GM12873 (cell line): ENCODE measurements at regions not wholly inside any gene's neighbourhood (a gene's known extent, or its start where the extent isn't known, plus 50 kb on each side); places are given as distances from the start of the nearest gene placed in this dataset.

Source experiments
- TF ChIP-seq, protein P1 (sequence below): IDR thresholded peaks from 2 replicates; pipeline ENCODE4 v1.5.1; 2012; ENCODE audit warnings: low read depth, mild to moderate bottlenecking, moderate library complexity, low read length, control low read depth; ENCODE audit not compliant: insufficient read depth; ENCODE audit errors: missing control alignments

DNA sequence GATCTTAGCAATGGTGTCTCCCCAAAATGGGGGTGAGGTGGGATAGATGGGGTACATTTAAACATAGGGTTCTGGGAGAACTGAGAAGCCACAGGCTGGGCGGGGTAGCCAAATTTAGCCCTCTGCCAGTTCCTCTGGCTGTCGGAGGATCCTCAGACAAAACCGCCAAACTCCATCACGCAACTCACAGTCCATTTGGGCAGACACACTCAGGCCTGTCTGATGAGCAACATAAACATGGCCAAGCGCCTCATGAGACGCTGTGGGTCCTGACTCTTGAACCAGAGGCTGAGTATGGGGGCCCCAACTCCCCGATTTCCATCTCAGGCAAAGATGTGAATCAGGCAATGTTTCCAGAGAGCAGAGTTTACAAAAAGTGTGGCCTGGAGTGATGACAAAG is 162.3 kb downstream of the FGF18 start:
- TF ChIP-seq, protein P1, sequence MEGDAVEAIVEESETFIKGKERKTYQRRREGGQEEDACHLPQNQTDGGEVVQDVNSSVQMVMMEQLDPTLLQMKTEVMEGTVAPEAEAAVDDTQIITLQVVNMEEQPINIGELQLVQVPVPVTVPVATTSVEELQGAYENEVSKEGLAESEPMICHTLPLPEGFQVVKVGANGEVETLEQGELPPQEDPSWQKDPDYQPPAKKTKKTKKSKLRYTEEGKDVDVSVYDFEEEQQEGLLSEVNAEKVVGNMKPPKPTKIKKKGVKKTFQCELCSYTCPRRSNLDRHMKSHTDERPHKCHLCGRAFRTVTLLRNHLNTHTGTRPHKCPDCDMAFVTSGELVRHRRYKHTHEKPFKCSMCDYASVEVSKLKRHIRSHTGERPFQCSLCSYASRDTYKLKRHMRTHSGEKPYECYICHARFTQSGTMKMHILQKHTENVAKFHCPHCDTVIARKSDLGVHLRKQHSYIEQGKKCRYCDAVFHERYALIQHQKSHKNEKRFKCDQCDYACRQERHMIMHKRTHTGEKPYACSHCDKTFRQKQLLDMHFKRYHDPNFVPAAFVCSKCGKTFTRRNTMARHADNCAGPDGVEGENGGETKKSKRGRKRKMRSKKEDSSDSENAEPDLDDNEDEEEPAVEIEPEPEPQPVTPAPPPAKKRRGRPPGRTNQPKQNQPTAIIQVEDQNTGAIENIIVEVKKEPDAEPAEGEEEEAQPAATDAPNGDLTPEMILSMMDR = no peak

DNA sequence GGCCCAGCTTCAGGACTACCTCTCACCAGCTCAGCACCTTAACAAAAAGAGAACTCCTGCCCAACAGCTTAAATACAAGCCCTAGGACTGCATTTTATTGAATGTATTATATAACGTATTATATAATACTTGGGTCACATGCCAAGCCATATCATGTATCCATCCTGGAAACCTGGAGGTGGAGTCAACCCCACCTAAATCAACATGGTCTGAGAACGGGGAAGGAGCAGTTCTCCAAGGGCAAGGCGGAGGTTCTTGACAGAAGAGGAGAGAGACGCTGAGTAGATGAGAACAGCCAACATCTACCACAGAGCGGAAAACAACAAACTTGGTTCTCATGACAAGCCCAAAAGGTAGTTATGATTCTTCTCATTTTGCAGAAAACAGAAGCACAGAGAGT is 163.4 kb downstream of the FGF18 start:
- TF ChIP-seq, protein P1 = no peak

DNA sequence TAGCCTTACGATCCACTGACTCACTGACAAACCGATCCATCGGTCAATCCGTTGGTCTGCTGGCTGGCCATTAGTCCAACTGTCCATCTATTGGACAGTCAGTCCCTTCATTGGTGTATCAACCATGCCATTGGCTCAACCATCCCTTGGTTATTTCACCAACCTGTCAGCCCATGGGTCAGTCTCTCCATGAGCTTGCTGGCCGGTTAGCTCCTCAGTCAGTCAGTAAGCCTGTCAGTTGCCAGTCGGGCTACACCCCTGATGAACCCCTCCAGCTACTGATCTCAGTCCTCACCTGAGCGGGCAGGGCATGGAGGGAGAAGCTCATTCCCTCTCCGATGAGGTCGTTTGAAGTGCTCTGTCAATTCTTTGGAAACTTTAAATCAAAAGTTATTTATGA is 166.5 kb downstream of the FGF18 start:
- TF ChIP-seq, protein P1 = no peak

DNA sequence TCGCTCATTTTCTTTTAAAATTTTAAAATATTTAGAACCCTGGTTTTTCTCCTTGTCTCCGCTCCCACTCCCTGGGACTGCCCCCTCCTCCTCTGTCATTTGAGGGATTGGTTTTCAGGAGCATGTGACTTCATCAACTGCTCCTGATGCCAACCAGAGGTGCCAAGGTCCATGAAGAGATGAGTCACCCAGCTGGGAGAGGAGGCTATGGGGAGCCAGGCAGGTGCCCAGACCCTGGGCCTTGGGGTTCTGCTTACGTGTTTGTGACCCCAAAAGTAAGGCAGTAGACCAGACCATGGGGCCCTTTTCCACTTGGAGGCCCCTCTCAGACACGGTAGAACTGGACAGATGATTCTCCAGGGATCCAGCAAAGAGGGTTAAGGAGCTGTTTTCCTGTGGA is 167.0 kb downstream of the FGF18 start:
- TF ChIP-seq, protein P1 = no peak

DNA sequence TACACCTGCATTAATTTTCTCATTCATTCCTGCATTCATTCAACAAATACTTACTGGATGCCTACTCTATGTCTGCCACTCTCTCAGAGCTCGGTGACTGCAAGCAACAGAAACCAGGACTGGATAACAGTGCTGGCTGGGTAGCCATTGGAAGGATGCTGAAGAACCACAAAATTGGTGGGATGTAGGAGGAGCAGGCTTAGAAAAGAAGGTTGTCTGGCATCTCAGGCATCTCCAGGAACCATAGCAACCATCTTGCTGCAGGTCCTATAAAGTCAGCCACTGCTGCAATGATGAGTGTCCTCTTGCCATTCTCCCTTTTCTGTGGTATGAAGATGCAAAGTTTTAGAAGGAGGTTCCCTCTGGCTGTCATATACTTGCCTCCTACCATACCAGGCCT is 168.6 kb downstream of the FGF18 start:
- TF ChIP-seq, protein P1 = no peak

DNA sequence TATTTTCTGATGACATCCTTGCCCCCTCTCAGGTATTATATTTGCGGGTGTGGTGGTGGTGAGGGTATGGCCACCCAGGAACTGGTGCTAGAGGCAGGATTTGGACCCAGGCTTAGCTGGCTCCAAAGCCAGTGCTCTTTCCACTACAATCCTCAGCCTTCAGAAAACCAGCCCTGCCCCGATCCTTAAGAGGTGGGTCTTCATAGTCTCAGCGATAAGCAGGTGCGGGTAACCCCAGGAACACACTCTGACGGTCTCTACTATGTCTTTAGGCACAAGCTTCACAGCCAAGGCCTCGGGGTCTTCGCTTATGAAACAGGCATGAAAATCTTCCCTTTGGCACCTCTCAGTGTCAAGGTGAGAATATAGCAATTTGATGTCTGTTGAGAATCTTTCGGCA is 169.3 kb downstream of the FGF18 start:
- TF ChIP-seq, protein P1 = no peak

DNA sequence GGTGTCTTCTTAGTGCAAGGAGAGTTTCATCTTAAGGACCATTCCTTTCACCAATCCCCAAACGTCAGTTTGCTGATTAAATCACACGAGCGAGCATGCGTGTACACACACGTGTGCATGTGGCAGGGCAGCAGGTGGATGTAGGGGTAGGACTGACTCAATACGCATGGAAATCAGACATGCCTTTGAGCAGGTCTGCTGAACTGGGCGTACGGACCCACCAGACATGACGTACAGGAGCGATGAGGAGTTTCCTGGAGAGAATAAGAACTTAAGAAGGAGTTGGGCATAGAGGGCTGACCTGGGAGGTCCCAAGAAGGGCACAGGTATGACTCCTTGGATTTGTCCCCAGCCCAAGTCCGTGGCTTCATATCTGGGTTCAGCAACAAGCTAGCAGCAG is 170.0 kb downstream of the FGF18 start:
- TF ChIP-seq, protein P1 = no peak
